H1 (cell line): ENCODE measurements at regions not wholly inside any gene's neighbourhood (a gene's known extent, or its start where the extent isn't known, plus 50 kb on each side); places are given as distances from the start of the nearest gene placed in this dataset.

Experiments used
- CTCF ChIP-seq, 3 experiments: IDR thresholded peaks; 1 replicate in 2 of 3; 2 replicates in 1 of 3; pipeline versions ENCODE4 v1.5.1 to v1.6.1; 2011; ENCODE audit warnings: low read length in 3 of 3, mild to moderate bottlenecking in 3 of 3, inconsistent platforms in 2 of 3, low read depth in 1 of 3, moderate library complexity in 1 of 3; ENCODE audit not compliant: insufficient read depth in 1 of 3; ENCODE audit errors: control extremely low read depth in 1 of 3

- TF ChIP-seq CTCF (IDR thresholded peaks at IDR 0.05; ENCODE audit: control extremely low read depth in 1 of 3, insufficient read depth in 1 of 3, low read depth in 1 of 3, low read length in 3 of 3): no peak
Observed at GRCh38 chr10:110366635-110367034, 61.9 kb upstream of the SMNDC1 start (continued).
